Thoracic aorta (tissue), 2 donors: ENCODE measurements at regions not wholly inside any gene's neighbourhood (a gene's known extent, or its start where the extent isn't known, plus 50 kb on each side); places are given as distances from the start of the nearest gene placed in this dataset.

Experiments
- ATAC-seq: fragments of 150-250 bp; one replicate; pipeline ENCODE4 v1.8.0; 2017; ENCODE audit warnings: low read depth; ENCODE audit not compliant: insufficient number of reproducible peaks, low FRiP score
- DNase-seq: peaks from one replicate; pipeline ENCODE4 v3.0.0-alpha.2; 2020; ENCODE audit warnings: low spot score
- H3K27ac ChIP-seq, 2 donors: fragments of 200-600 bp; sonication (generic); 1 replicate in 1 of 2; 2 replicates in 1 of 2; pipeline ENCODE4 v1.5.1; 2016; ENCODE audit warnings: mild to moderate bottlenecking in 2 of 2, moderate library complexity in 2 of 2
- H3K27me3 ChIP-seq: fragments of 200-600 bp; sonication (generic); replicated peaks from 2 replicates; pipeline ENCODE4 v1.6.0; 2016; ENCODE audit warnings: mild to moderate bottlenecking; ENCODE audit not compliant: insufficient read depth
- H3K36me3 ChIP-seq: fragments of 200-600 bp; sonication (generic); one replicate; pipeline ENCODE4 v1.5.1; 2016
- H3K4me1 ChIP-seq, 2 donors: fragments of 200-600 bp; sonication (generic); 1 replicate in 1 of 2; 2 replicates in 1 of 2; pipeline versions ENCODE4 v1.5.1 to v1.6.0; 2016; ENCODE audit warnings: low read depth in 2 of 2, mild to moderate bottlenecking in 1 of 2; ENCODE audit not compliant: control insufficient read depth in 1 of 2
- H3K4me3 ChIP-seq: fragments of 200-600 bp; sonication (generic); 2 replicates; pipeline ENCODE4 v1.5.1; 2016; ENCODE audit warnings: mild to moderate bottlenecking
- H3K9me3 ChIP-seq: fragments of 200-600 bp; sonication (generic); 2 replicates; pipeline ENCODE4 v1.5.1; 2016
- TF ChIP-seq, protein P1 (sequence below): fragments of 200-600 bp; sonication (generic); IDR thresholded peaks from one replicate; pipeline ENCODE4 v1.5.1; 2019; ENCODE audit warnings: antibody characterized with exemption

- H3K4me3 ChIP-seq, result no peak overlapping the region
Observed at GRCh38 chr11:134468796-134469195, 56.8 kb upstream of the B3GAT1 start.

GRCh38 chr11:134468081-134468668, 56.1 kb upstream of the B3GAT1 start:
- H3K9me3 ChIP-seq, result no peaks in the 10 kb centered on the region
- no peaks in the 10 kb centered on the region for H3K4me1 ChIP-seq
- no peak for ATAC-seq
- no peaks in the 10 kb centered on the region for H3K27me3 ChIP-seq
- TF ChIP-seq, protein P1, sequence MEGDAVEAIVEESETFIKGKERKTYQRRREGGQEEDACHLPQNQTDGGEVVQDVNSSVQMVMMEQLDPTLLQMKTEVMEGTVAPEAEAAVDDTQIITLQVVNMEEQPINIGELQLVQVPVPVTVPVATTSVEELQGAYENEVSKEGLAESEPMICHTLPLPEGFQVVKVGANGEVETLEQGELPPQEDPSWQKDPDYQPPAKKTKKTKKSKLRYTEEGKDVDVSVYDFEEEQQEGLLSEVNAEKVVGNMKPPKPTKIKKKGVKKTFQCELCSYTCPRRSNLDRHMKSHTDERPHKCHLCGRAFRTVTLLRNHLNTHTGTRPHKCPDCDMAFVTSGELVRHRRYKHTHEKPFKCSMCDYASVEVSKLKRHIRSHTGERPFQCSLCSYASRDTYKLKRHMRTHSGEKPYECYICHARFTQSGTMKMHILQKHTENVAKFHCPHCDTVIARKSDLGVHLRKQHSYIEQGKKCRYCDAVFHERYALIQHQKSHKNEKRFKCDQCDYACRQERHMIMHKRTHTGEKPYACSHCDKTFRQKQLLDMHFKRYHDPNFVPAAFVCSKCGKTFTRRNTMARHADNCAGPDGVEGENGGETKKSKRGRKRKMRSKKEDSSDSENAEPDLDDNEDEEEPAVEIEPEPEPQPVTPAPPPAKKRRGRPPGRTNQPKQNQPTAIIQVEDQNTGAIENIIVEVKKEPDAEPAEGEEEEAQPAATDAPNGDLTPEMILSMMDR, result no peak
- H3K27ac ChIP-seq, result no peak overlapping the region
- no peak overlapping the region for H3K4me3 ChIP-seq
- H3K36me3 ChIP-seq, result no peaks in the 10 kb centered on the region
- no peak for DNase-seq

More at GRCh38 chr11:134468796-134469195, 56.8 kb upstream of the B3GAT1 start:
- Histone ChIP-seq H3K9me3 (no peaks in the 10 kb centered on the region), H3K36me3 (no peaks in the 10 kb centered on the region), H3K4me1 (no peaks in the 10 kb centered on the region), H3K27ac (no peak overlapping the region), H3K27me3 (no peaks in the 10 kb centered on the region)
- DNase-seq (no peak), ATAC-seq (no peak)
- TF ChIP-seq, protein P1, result no peak

GRCh38 chr11:134466610-134467567, 54.8 kb upstream of the B3GAT1 start:
- Histone ChIP-seq H3K4me1 (no peaks in the 10 kb centered on the region), H3K4me3 (no peak overlapping the region), H3K9me3 (no peaks in the 10 kb centered on the region), H3K36me3 (no peaks in the 10 kb centered on the region), H3K27ac (no peak overlapping the region), H3K27me3 (no peaks in the 10 kb centered on the region)
- DNase-seq, result no peak
- TF ChIP-seq, protein P1, result no peak
- ATAC-seq, result no peak

DNA sequence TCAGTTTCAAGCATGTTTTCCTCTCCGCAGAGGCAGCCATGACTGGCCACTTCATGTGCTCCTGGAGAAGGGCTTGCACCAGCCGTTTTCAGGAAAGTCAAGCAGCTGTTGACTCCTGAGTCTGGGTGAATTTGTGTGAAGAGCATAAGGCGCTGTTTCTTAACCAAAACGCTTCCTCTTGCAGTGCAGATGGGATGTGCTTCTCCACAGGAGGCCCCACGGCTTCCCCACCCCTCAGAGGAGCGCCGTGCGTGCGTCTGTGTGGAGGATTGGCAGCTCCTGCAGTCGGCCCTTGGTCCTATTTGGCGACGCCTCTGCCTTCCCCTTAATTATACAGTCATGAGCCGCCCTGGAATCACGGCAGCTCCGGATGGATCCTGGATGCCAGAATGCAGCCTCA, 54.1 kb upstream of the B3GAT1 start:
- Histone ChIP-seq H3K9me3 (no peaks in the 10 kb centered on the region), H3K27ac (no peak overlapping the region), H3K4me3 (no peak overlapping the region), H3K27me3 (no peaks in the 10 kb centered on the region), H3K36me3 (no peaks in the 10 kb centered on the region), H3K4me1 (no peaks in the 10 kb centered on the region)
- TF ChIP-seq, protein P1, result no peak
- ATAC-seq (no peak), DNase-seq (no peak)

- H3K27me3 ChIP-seq, result no peaks in the 10 kb centered on the region
- TF ChIP-seq, protein P1, result no peak
Observed at GRCh38 chr11:134464981-134465730, 53.1 kb upstream of the B3GAT1 start.

More at GRCh38 chr11:134464981-134465730, 53.1 kb upstream of the B3GAT1 start:
- DNase-seq (no peak), ATAC-seq (no peak)
- H3K36me3 ChIP-seq, result no peaks in the 10 kb centered on the region
- no peaks in the 10 kb centered on the region for H3K4me1 ChIP-seq
- H3K27ac ChIP-seq, result no peak overlapping the region
- H3K4me3 ChIP-seq, result no peak overlapping the region
- no peaks in the 10 kb centered on the region for H3K9me3 ChIP-seq
